K562 (cell line): ENCODE measurements at regions not wholly inside any gene's neighbourhood (a gene's known extent, or its start where the extent isn't known, plus 50 kb on each side); places are given as distances from the start of the nearest gene placed in this dataset.

ENCODE experiments used
- CTCF ChIP-seq, 3 experiments: IDR thresholded peaks in 2 of 3; conservative IDR thresholded peaks in 1 of 3; 2 replicates each; pipeline ENCODE4 v1.5.1; 2011 to 2012; ENCODE audit warnings: low read length in 3 of 3, mild to moderate bottlenecking in 3 of 3, control low read depth in 2 of 3, improper control_type of control experiment in 1 of 3, inconsistent platforms in 1 of 3, low read depth in 1 of 3, mixed read lengths in 1 of 3, moderate library complexity in 1 of 3; ENCODE audit not compliant: insufficient read depth in 2 of 3
- E2F1 ChIP-seq: sonication (generic); formaldehyde crosslinking; IDR thresholded peaks from 2 replicates; pipeline ENCODE4 v1.8.1; 2023; ENCODE audit warnings: mild to moderate bottlenecking, missing genetic modification reagents, moderate library complexity
- NR4A1 ChIP-seq, 2 experiments: fragments of 250-450 bp in 1 of 2; fragments of 450-650 bp in 1 of 2; sonication (Bioruptor Pico) in 1 of 2; IDR thresholded peaks; 2 replicates each; pipeline versions ENCODE4 v1.4.0 to v1.6.1; 2016 to 2020; ENCODE audit warnings: mild to moderate bottlenecking in 2 of 2, missing compliant biosample characterization in 1 of 2, missing genetic modification characterization in 1 of 2, moderate library complexity in 1 of 2
- TGIF2 ChIP-seq: sonication (generic); formaldehyde crosslinking; IDR thresholded peaks from 2 replicates; pipeline ENCODE4 v1.8.1; 2022; ENCODE audit warnings: mild to moderate bottlenecking, missing genetic modification reagents, moderate library complexity
- ZNF444 ChIP-seq: fragments of 250-450 bp; sonication (Bioruptor Pico); IDR thresholded peaks from 2 replicates; pipeline ENCODE4 v1.4.0; 2020; ENCODE audit warnings: mild to moderate bottlenecking, moderate library complexity

- TF ChIP-seq NR4A1 (CRISPR knock-in tag; IDR thresholded peaks at IDR 0.05), result no peak
- no peak for TF ChIP-seq NR4A1 (tag; IDR thresholded peaks at IDR 0.05)
- TF ChIP-seq CTCF (IDR thresholded peaks at IDR 0.05 in 2 of 3, conservative IDR thresholded peaks at IDR 0.05 in 1 of 3; ENCODE audit: insufficient read depth in 2 of 3, low read depth in 1 of 3, low read length in 3 of 3), result no peak
- TF ChIP-seq E2F1, result no peak
- no peak for TF ChIP-seq ZNF444 (CRISPR knock-in tag)
- TF ChIP-seq TGIF2 (CRISPR knock-in tag), result no peak
These were observed 105.9 kb upstream of the ARHGEF26 start for GRCh38 chr3:154015307-154015706.
